GM06990 (cell line): ENCODE measurements at regions not wholly inside any gene's neighbourhood (a gene's known extent, or its start where the extent isn't known, plus 50 kb on each side); places are given as distances from the start of the nearest gene placed in this dataset.
"Not testable (repeated sequence)": the region's sequence is repeated elsewhere in the genome, so short reads cannot be mapped to it uniquely, and the experiment has no call there.

Experiments
- DNase-seq: peaks from one replicate; pipeline ENCODE4 v3.0.0-alpha.2; 2011; ENCODE audit not compliant: insufficient read length; ENCODE audit errors: extremely low read depth
- H3K27me3 ChIP-seq: replicated peaks from 2 replicates; pipeline ENCODE4 v1.6.0; 2011; ENCODE audit warnings: low read length; ENCODE audit not compliant: control insufficient read depth, insufficient read depth
- H3K36me3 ChIP-seq: 2 replicates; pipeline ENCODE4 v1.5.1; 2011; ENCODE audit warnings: low read length; ENCODE audit not compliant: control insufficient read depth, insufficient read depth
- H3K4me3 ChIP-seq: replicated peaks from 2 replicates; pipeline ENCODE4 v1.5.1; 2011; ENCODE audit warnings: low read depth, mild to moderate bottlenecking, control low read depth, low read length
- CTCF ChIP-seq: IDR thresholded peaks from 2 replicates; pipeline ENCODE4 v1.5.1; 2011; ENCODE audit warnings: low read length, control low read depth, mild to moderate bottlenecking, inconsistent platforms; ENCODE audit not compliant: insufficient read depth, poor library complexity, severe bottlenecking

GRCh38 chr6:71007298-71007697 is 50.4 kb upstream of the B3GAT2 start:
- not testable (repeated sequence) for H3K27me3 ChIP-seq, H3K4me3 ChIP-seq, DNase-seq, H3K36me3 ChIP-seq

- Histone ChIP-seq H3K4me3 (no peak overlapping the region), H3K27me3 (peaks cover 1% of the 10 kb centered on the region; the same call in 1 of the 2 replicates), H3K36me3 (no peaks in the 10 kb centered on the region)
- no peak for TF ChIP-seq CTCF
- DNase-seq = no peak
Observed at GRCh38 chr6:71011871-71012371, 55.1 kb upstream of the B3GAT2 start.

DNA sequence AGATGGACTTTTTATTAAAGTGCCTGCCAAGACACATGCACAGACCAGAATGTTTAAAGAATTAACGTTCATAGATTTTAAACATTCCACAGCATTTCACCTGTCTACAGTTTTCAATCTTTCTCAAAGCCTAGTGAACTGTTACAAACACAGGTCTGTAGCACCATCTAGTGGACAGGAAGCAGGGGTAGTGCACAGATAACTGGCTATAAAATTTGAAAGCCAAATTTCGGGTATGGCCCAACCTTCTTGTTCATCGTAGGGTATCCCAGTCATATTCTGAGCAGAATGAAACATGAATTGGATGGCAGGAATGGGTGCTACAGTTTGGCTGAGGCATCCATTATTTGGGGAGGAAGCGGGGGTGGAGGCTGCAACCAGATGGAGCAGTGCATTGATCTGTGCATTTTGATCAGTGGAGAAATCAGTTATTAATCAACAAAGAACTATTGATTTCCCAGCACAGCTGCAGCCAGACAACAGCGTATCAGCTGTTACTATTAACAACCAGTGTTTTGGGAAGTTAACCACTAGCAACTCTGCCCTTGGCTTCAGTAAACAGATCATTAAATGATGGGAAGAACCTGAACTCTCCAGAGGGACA is 56.1 kb upstream of the B3GAT2 start:
- Histone ChIP-seq H3K36me3 (no peaks in the 10 kb centered on the region), H3K4me3 (no peak overlapping the region), H3K27me3 (peaks cover 1% of the 10 kb centered on the region; the same call in 1 of the 2 replicates)
- peak; percentile 15 for DNase-seq
- peak; percentile 82 for TF ChIP-seq CTCF

DNA sequence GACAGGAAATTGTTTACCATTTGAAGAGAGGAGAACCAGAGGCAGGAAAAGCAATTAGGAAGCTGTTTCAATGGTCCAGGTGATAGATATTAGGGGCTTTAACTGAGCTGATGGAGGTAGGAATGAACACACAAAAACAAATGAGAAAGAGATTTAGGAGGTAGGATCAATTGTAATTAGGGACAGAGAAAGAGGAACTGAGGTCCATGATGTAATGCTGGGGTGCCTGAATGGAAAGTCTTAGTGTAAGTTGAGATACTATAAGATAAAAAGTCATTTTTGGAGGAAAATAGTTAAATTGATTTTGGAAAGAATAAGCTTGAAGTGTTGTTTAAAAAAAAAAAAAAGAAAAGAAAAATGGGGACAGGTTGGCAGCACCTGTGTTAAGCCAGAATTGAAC is 58.5 kb upstream of the B3GAT2 start:
- no peaks in the 10 kb centered on the region for H3K36me3 ChIP-seq
- no peak for TF ChIP-seq CTCF
- peaks cover 1% of the 10 kb centered on the region; the same call in 1 of the 2 replicates for H3K27me3 ChIP-seq
- no peak overlapping the region for H3K4me3 ChIP-seq
- DNase-seq = no peak

- no peak for TF ChIP-seq CTCF
- Histone ChIP-seq H3K4me3 (no peak overlapping the region), H3K36me3 (no peaks in the 10 kb centered on the region), H3K27me3 (no peaks in the 10 kb centered on the region)
- DNase-seq = no peak
Observed at GRCh38 chr6:71028236-71028876, 71.5 kb upstream of the B3GAT2 start.

DNA sequence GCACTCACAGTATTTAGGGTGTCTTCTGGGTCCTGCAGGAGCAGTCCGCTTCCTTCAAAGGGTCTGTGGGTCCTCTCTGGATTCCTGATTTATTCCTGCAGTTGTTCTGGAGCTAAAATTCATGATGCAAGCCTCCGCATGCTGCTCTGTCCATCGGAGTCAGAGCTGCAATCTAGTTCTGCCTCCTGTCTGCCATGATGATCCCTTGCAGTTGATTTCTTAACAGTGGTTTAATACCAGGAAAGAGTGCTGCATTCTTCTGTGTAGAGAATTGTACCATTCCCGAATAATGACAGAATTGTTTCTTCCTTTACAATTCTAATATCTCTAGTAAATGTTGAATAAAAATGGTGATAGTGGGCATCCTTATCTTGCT is 72.0 kb upstream of the B3GAT2 start:
- no peak for TF ChIP-seq CTCF
- H3K27me3 ChIP-seq = no peaks in the 10 kb centered on the region
- no peaks in the 10 kb centered on the region for H3K36me3 ChIP-seq
- no peak for DNase-seq
- no peak overlapping the region for H3K4me3 ChIP-seq
